Astrocyte (in vitro differentiated cells and primary cell): ENCODE measurements at regions not wholly inside any gene's neighbourhood (a gene's known extent, or its start where the extent isn't known, plus 50 kb on each side); places are given as distances from the start of the nearest gene placed in this dataset.

ENCODE experiments used
- DNase-seq: peaks from one replicate; pipeline ENCODE4 v3.0.0-alpha.2; 2010; ENCODE audit warnings: low read depth
- FAIRE-seq: peaks from 2 replicates; lab custom pipeline; 2011; peaks lifted over from hg19 to GRCh38; lab: Jason Lieb, UNC
- H2AFZ ChIP-seq: 2 replicates; pipeline ENCODE4 v1.6.0; 2012; ENCODE audit warnings: low read depth, low read length, inconsistent platforms
- H3K27ac ChIP-seq: 2 replicates; pipeline ENCODE4 v1.5.1; 2011; ENCODE audit warnings: low read depth, low read length, inconsistent platforms
- H3K27me3 ChIP-seq: 2 replicates; pipeline ENCODE4 v1.6.0; 2011; ENCODE audit warnings: low read length, inconsistent platforms; ENCODE audit not compliant: insufficient read depth
- H3K36me3 ChIP-seq: 2 replicates; pipeline ENCODE4 v1.5.1; 2011; ENCODE audit warnings: low read length, inconsistent platforms; ENCODE audit not compliant: insufficient read depth
- H3K4me1 ChIP-seq: 2 replicates; pipeline ENCODE4 v1.5.1; 2011; ENCODE audit warnings: low read length, inconsistent platforms; ENCODE audit not compliant: insufficient read depth
- H3K4me2 ChIP-seq: 2 replicates; pipeline ENCODE4 v1.6.0; 2012; ENCODE audit warnings: low read length, inconsistent platforms
- H3K4me3 ChIP-seq: 2 replicates; pipeline ENCODE4 v1.5.1; 2011; ENCODE audit warnings: low read depth, mild to moderate bottlenecking, low read length, inconsistent platforms; ENCODE audit not compliant: insufficient read depth
- H3K79me2 ChIP-seq: 2 replicates; pipeline ENCODE4 v1.6.0; 2012; ENCODE audit warnings: mild to moderate bottlenecking, low read length, inconsistent platforms; ENCODE audit not compliant: insufficient read depth
- H3K9ac ChIP-seq: 2 replicates; pipeline ENCODE4 v1.6.0; 2012; ENCODE audit warnings: mild to moderate bottlenecking, low read length, inconsistent platforms
- H3K9me3 ChIP-seq: 2 replicates; pipeline ENCODE4 v1.5.1; 2012; ENCODE audit warnings: low read depth, mild to moderate bottlenecking, low read length, inconsistent platforms; ENCODE audit not compliant: insufficient read depth
- H4K20me1 ChIP-seq: 2 replicates; pipeline ENCODE4 v1.6.0; 2012; ENCODE audit warnings: low read length, inconsistent platforms; ENCODE audit not compliant: insufficient read depth
- H3K27ac Mint-ChIP-seq: one replicate; pipeline ENCODE4 v1.8.0; 2021; ENCODE audit warnings: mild to moderate bottlenecking, mixed read lengths; ENCODE audit not compliant: unreplicated experiment
- H3K27me3 Mint-ChIP-seq: one replicate; pipeline ENCODE4 v1.8.0; 2021; ENCODE audit warnings: low read depth, mixed read lengths; ENCODE audit not compliant: unreplicated experiment
- H3K36me3 Mint-ChIP-seq: one replicate; pipeline ENCODE4 v1.8.0; 2021; ENCODE audit warnings: low read depth, mixed read lengths; ENCODE audit not compliant: unreplicated experiment
- H3K4me1 Mint-ChIP-seq: one replicate; pipeline ENCODE4 v1.8.0; 2021; ENCODE audit warnings: low read depth, mixed read lengths; ENCODE audit not compliant: unreplicated experiment
- H3K4me3 Mint-ChIP-seq: one replicate; pipeline ENCODE4 v1.8.0; 2021; ENCODE audit warnings: mild to moderate bottlenecking, moderate library complexity, mixed read lengths; ENCODE audit not compliant: unreplicated experiment
- H3K9me3 Mint-ChIP-seq: one replicate; pipeline ENCODE4 v1.8.0; 2021; ENCODE audit warnings: mild to moderate bottlenecking, mixed read lengths; ENCODE audit not compliant: unreplicated experiment
- EZH2 ChIP-seq: IDR thresholded peaks from 2 replicates; pipeline ENCODE4 v1.6.1; 2012; ENCODE audit warnings: mild to moderate bottlenecking, low read length, inconsistent platforms; ENCODE audit not compliant: insufficient read depth
- TF ChIP-seq, protein P1 (sequence below): IDR thresholded peaks from 2 replicates; pipeline ENCODE4 v1.5.1; 2011; ENCODE audit warnings: low read depth, mild to moderate bottlenecking, inconsistent platforms, low read length, moderate library complexity; ENCODE audit not compliant: insufficient read depth

DNA sequence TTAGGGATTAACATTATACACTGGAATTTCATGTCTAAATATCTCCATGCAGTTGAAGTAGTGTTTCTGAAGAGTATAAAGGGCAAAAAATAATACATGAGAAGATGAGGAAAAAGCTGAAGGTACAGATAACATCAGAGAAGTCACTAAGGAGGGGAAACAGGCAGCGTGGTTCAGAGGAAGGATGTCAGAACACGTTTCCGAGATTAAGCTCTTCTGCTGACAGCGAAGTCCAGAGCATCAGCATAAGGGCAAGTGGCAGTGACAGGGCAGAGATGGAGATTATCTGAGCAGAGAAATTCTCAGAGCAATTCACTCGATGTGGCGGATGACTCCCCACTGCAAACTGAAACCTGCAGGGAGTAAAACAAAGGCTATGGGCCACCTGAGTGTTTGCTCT, 443.2 kb upstream of the FRG1 start:
- Histone ChIP-seq H3K27me3 (no peaks in the 10 kb centered on the region), H2AFZ (no peak overlapping the region), H3K4me1 (no peaks in the 10 kb centered on the region), H3K27ac (no peak overlapping the region), H3K9me3 (peaks cover 24% of the 10 kb centered on the region), H4K20me1 (no peaks in the 10 kb centered on the region), H3K79me2 (no peaks in the 10 kb centered on the region), H3K36me3 (no peaks in the 10 kb centered on the region), H3K9ac (no peak overlapping the region), H3K4me2 (no peak overlapping the region), H3K4me3 (no peak overlapping the region)
- H3K4me3 Mint-ChIP-seq = no peak overlapping the region
- H3K9me3 Mint-ChIP-seq = peaks cover 6% of the 10 kb centered on the region
- H3K36me3 Mint-ChIP-seq = no peaks in the 10 kb centered on the region
- peaks cover 3% of the 10 kb centered on the region for H3K27me3 Mint-ChIP-seq
- FAIRE-seq = no peak
- TF ChIP-seq, protein P1, sequence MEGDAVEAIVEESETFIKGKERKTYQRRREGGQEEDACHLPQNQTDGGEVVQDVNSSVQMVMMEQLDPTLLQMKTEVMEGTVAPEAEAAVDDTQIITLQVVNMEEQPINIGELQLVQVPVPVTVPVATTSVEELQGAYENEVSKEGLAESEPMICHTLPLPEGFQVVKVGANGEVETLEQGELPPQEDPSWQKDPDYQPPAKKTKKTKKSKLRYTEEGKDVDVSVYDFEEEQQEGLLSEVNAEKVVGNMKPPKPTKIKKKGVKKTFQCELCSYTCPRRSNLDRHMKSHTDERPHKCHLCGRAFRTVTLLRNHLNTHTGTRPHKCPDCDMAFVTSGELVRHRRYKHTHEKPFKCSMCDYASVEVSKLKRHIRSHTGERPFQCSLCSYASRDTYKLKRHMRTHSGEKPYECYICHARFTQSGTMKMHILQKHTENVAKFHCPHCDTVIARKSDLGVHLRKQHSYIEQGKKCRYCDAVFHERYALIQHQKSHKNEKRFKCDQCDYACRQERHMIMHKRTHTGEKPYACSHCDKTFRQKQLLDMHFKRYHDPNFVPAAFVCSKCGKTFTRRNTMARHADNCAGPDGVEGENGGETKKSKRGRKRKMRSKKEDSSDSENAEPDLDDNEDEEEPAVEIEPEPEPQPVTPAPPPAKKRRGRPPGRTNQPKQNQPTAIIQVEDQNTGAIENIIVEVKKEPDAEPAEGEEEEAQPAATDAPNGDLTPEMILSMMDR = no peak
- TF ChIP-seq EZH2 = no peak
- no peaks in the 10 kb centered on the region for H3K4me1 Mint-ChIP-seq
- DNase-seq = no peak
- no peak overlapping the region for H3K27ac Mint-ChIP-seq

DNA sequence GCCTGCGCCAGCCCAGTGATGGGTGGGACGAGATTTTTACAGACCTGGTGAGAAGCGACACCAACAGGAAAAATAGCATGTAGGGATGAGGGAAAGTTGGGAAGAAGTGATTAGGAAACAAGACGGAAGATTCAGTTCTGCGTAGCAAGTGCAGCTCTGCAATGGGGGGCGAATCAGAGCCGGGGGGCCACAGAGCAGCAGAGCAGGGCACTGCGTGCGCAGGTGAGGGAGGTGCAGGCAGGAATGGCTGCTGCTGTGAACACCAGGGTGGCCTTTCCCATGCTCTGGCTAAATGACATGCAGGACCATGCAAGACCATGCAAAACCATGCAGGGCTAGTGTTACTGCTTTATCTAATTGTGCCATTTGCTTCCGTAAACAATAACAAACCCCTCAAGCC, 442.7 kb upstream of the FRG1 start:
- H3K27ac ChIP-seq = no peak overlapping the region
- H3K27me3 Mint-ChIP-seq = peaks cover 3% of the 10 kb centered on the region
- no peak overlapping the region for H3K9ac ChIP-seq
- no peaks in the 10 kb centered on the region for H3K4me1 ChIP-seq
- peaks cover 24% of the 10 kb centered on the region for H3K9me3 ChIP-seq
- H3K9me3 Mint-ChIP-seq = peaks cover 6% of the 10 kb centered on the region
- H2AFZ ChIP-seq = no peak overlapping the region
- no peak overlapping the region for H3K4me3 Mint-ChIP-seq
- no peaks in the 10 kb centered on the region for H3K27me3 ChIP-seq
- no peak for DNase-seq
- H3K4me1 Mint-ChIP-seq = no peaks in the 10 kb centered on the region
- H3K36me3 Mint-ChIP-seq = no peaks in the 10 kb centered on the region
- TF ChIP-seq, protein P1 = no peak
- TF ChIP-seq EZH2 = no peak
- no peak overlapping the region for H3K27ac Mint-ChIP-seq
- no peaks in the 10 kb centered on the region for H4K20me1 ChIP-seq
- no peak overlapping the region for H3K4me2 ChIP-seq
- no peak for FAIRE-seq
- no peak overlapping the region for H3K4me3 ChIP-seq
- no peaks in the 10 kb centered on the region for H3K36me3 ChIP-seq
- H3K79me2 ChIP-seq = no peaks in the 10 kb centered on the region

DNA sequence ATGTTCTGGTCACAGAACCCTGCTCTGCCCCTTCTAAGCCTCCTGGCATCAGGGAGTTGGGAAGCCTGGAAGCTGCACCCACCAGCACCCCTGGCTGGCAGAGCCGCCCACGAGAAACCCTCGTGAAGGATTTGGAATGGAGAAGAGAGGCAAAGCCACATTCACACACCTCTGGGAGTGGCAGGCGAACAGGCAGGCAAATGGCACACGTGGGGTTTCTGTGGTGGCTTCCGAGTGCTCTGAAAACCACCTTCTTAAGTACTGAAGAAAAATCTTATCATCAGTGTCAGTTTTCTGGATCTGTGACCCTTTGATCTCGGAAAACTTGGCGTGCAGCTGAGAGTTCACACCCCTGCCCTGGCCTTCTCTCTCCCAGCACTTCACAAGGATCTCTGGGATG, 442.2 kb upstream of the FRG1 start:
- no peaks in the 10 kb centered on the region for H3K36me3 Mint-ChIP-seq
- Histone ChIP-seq H4K20me1 (no peaks in the 10 kb centered on the region), H3K4me2 (no peak overlapping the region), H3K4me1 (no peaks in the 10 kb centered on the region), H3K27me3 (no peaks in the 10 kb centered on the region), H2AFZ (no peak overlapping the region), H3K36me3 (no peaks in the 10 kb centered on the region), H3K27ac (no peak overlapping the region), H3K79me2 (no peaks in the 10 kb centered on the region), H3K9ac (no peak overlapping the region), H3K4me3 (no peak overlapping the region), H3K9me3 (peaks cover 24% of the 10 kb centered on the region)
- no peak overlapping the region for H3K4me3 Mint-ChIP-seq
- TF ChIP-seq EZH2 = no peak
- TF ChIP-seq, protein P1 = no peak
- H3K27me3 Mint-ChIP-seq = peaks cover 3% of the 10 kb centered on the region
- no peaks in the 10 kb centered on the region for H3K4me1 Mint-ChIP-seq
- DNase-seq (no peak), FAIRE-seq (no peak)
- peaks cover 6% of the 10 kb centered on the region for H3K9me3 Mint-ChIP-seq
- H3K27ac Mint-ChIP-seq = no peak overlapping the region
